HG03432 (cell line): ENCODE measurements at regions not wholly inside any gene's neighbourhood (a gene's known extent, or its start where the extent isn't known, plus 50 kb on each side); places are given as distances from the start of the nearest gene placed in this dataset.

Experiments used
- ATAC-seq: cut with Tn5 transposase; IDR thresholded peaks from one replicate; pipeline ENCODE4 v1.9.1; 2021; ENCODE audit warnings: mild to moderate bottlenecking, moderate library complexity; ENCODE audit not compliant: unreplicated experiment

DNA sequence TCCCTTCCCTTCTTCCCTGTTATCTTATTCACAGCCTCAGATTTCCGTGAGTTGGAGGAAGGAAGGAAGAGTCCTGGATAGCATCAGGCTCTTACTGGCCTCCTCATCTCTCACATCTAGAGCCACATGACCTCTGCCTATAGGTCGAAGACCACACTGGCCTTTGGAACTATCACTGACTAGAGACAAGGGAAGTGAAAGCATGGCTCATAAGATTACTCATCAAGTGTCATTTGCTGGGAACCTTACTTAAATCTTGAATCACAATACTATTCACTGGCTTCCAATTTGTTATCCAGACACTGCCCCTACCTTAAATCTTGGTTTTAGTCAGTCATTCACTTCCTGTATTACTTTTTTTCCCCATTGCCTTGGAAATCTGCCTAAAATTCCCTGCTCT, 61.6 kb upstream of the MTMR8 start:
- ATAC-seq = peak; percentile 64

DNA sequence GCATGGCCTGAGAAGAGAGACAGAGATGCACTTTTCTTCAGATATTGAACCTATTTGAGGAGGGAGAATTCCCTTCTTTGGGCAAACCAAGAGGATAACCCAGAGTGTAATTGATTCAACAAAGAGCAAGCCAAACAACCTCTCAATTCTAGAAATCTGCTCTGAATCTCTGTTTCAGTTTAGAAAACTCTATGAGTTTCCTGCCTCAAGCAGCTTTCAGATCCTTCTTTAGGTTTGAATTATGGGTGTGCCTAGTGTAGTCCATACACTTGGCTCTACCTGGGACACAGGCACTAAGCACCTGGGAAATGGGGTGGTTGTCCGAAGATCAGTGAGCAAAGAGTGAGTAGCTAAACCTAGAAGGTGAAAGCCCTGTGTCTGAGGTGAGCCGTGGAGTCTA, 52.0 kb upstream of the MTMR8 start:
- ATAC-seq = no peak
